ENCODE measurements at regions not wholly inside any gene's neighbourhood (a gene's known extent, or its start where the extent isn't known, plus 50 kb on each side); places are given as distances from the start of the nearest gene placed in this dataset.

GRCh38 chr3:89622063-89622700 lies 514.8 kb downstream of the EPHA3 start:
- intact Hi-C loops (cut with DNase I): no loop called here
- no peak for DNase-seq (ENCODE audit: low spot score)

GRCh38 chr3:89624494-89624893 lies 517.1 kb downstream of the EPHA3 start:
- intact Hi-C loops (cut with DNase I): no loop called here
- no peak for DNase-seq (ENCODE audit: low spot score)

GRCh38 chr3:89625945-89626344 lies 518.5 kb downstream of the EPHA3 start:
- DNase-seq (ENCODE audit: low spot score): no peak
- intact Hi-C loops (cut with DNase I): no loop called here

GRCh38 chr3:89628856-89629670 lies 521.6 kb downstream of the EPHA3 start:
- intact Hi-C loops (cut with DNase I): no loop called here
- no peak for DNase-seq (ENCODE audit: low spot score)

- intact Hi-C loops (cut with DNase I): no loop called here
- no peak for DNase-seq (ENCODE audit: low spot score)
These were observed 527.7 kb downstream of the EPHA3 start for GRCh38 chr3:89635137-89635536.

GRCh38 chr3:89644716-89645115 lies 537.3 kb downstream of the EPHA3 start:
- intact Hi-C loops (cut with DNase I): no loop called here
- no peak for DNase-seq (ENCODE audit: low spot score)

GRCh38 chr3:89649431-89649830 lies 542.0 kb downstream of the EPHA3 start:
- intact Hi-C loops (cut with DNase I): no loop called here
- DNase-seq (ENCODE audit: low spot score): no peak

- no peak for DNase-seq (ENCODE audit: low spot score)
- intact Hi-C loops (cut with DNase I): no loop called here
These were observed 546.6 kb downstream of the EPHA3 start for GRCh38 chr3:89654031-89654430.

- intact Hi-C loops (cut with DNase I): no loop called here
- no peak for DNase-seq (ENCODE audit: low spot score)
These were observed 549.0 kb downstream of the EPHA3 start for GRCh38 chr3:89656388-89656787.

- DNase-seq (ENCODE audit: low spot score): no peak
- intact Hi-C loops (cut with DNase I): no loop called here
These were observed 572.3 kb downstream of the EPHA3 start for GRCh38 chr3:89679686-89680085.

GRCh38 chr3:89682556-89682955 lies 575.1 kb downstream of the EPHA3 start:
- intact Hi-C loops (cut with DNase I): no loop called here
- DNase-seq (ENCODE audit: low spot score): no peak

- intact Hi-C loops (cut with DNase I): no loop called here
These were observed 578.3 kb downstream of the EPHA3 start for GRCh38 chr3:89685731-89686130.

GRCh38 chr3:89690646-89691045 lies 583.2 kb downstream of the EPHA3 start:
- intact Hi-C loops (cut with DNase I): no loop called here
- no peak for DNase-seq (ENCODE audit: low spot score)

More at GRCh38 chr3:89685731-89686130, 578.3 kb downstream of the EPHA3 start:
- DNase-seq (ENCODE audit: low spot score): no peak

GRCh38 chr3:89692601-89693000 lies 585.2 kb downstream of the EPHA3 start:
- no peak for DNase-seq (ENCODE audit: low spot score)
- intact Hi-C loops (cut with DNase I): no loop called here

- DNase-seq (ENCODE audit: low spot score): no peak
- intact Hi-C loops (cut with DNase I): no loop called here
These were observed 590.0 kb downstream of the EPHA3 start for GRCh38 chr3:89697321-89697916.

- DNase-seq (ENCODE audit: low spot score): no peak
- intact Hi-C loops (cut with DNase I): no loop called here
These were observed 590.9 kb downstream of the EPHA3 start for GRCh38 chr3:89698208-89698830.

- no peak for DNase-seq (ENCODE audit: low spot score)
- intact Hi-C loops (cut with DNase I): no loop called here
These were observed 591.8 kb downstream of the EPHA3 start for GRCh38 chr3:89699229-89699628.

- intact Hi-C loops (cut with DNase I): no loop called here
- no peak for DNase-seq (ENCODE audit: low spot score)
These were observed 592.4 kb downstream of the EPHA3 start for GRCh38 chr3:89699771-89700170.

- DNase-seq (ENCODE audit: low spot score): no peak
- intact Hi-C loops (cut with DNase I): no loop called here
These were observed 595.0 kb downstream of the EPHA3 start for GRCh38 chr3:89702404-89702803.

GRCh38 chr3:89713196-89713595 lies 605.8 kb downstream of the EPHA3 start:
- intact Hi-C loops (cut with DNase I): no loop called here
- no peak for DNase-seq (ENCODE audit: low spot score)

Data from posterior vena cava (tissue), 2 donors.